Activated B cell treated with CpG ODN at 0.5 μM for 24 hours (primary cell): ENCODE measurements at regions not wholly inside any gene's neighbourhood (a gene's known extent, or its start where the extent isn't known, plus 50 kb on each side); places are given as distances from the start of the nearest gene placed in this dataset.
"Not testable (repeated sequence)": the region's sequence is repeated elsewhere in the genome, so short reads cannot be mapped to it uniquely, and the experiment has no call there.

ENCODE experiments used
- ATAC-seq: fragments of 200-7000 bp; cut with Tn5 transposase; one replicate; pipeline ENCODE4 v1.10.0; 2021; ENCODE audit warnings: low read depth, mild to moderate bottlenecking, moderate library complexity
- CTCF ChIA-PET: fragments of 350-600 bp; sonication (Branson Sonifier 250); formaldehyde crosslinking; loops from one replicate; lab custom pipeline; 2021; ENCODE audit warnings: antibody characterized with exemption; lab: Charles Lee
- POLR2A ChIA-PET: fragments of 350-600 bp; sonication (Branson Sonifier 250); formaldehyde crosslinking; loops from one replicate; lab custom pipeline; 2021; ENCODE audit warnings: antibody characterized with exemption; lab: Charles Lee
- DNase-seq: peaks from one replicate; pipeline ENCODE4 v3.0.0; 2022
- H3K27ac Mint-ChIP-seq: one replicate; pipeline ENCODE4 v1.8.0; 2020; ENCODE audit warnings: mixed read lengths
- H3K27me3 Mint-ChIP-seq: one replicate; pipeline ENCODE4 v1.8.0; 2021; ENCODE audit warnings: mixed read lengths
- H3K36me3 Mint-ChIP-seq: one replicate; pipeline ENCODE4 v1.8.0; 2021; ENCODE audit warnings: low read depth, mixed read lengths
- H3K4me1 Mint-ChIP-seq: one replicate; pipeline ENCODE4 v1.8.0; 2021; ENCODE audit warnings: mixed read lengths
- H3K4me3 Mint-ChIP-seq: one replicate; pipeline ENCODE4 v1.8.0; 2020; ENCODE audit warnings: mild to moderate bottlenecking, mixed read lengths
- H3K9me3 Mint-ChIP-seq: one replicate; pipeline ENCODE4 v1.8.0; 2020; ENCODE audit warnings: mixed read lengths
- CTCF ChIP-seq: fragments of 200-600 bp; IDR thresholded peaks from one replicate; pipeline ENCODE4 v1.8.0; 2022; ENCODE audit warnings: antibody characterized with exemption, mild to moderate bottlenecking
- intact Hi-C: fragments of 100-400 bp; cut with micrococcal nuclease; formaldehyde crosslinking; loops from one replicate; pipeline ENCODE4 v1.15.1; 2024

GRCh38 chr16:29148131-29148691, 163.4 kb downstream of the LAT start:
- Mint-ChIP-seq H3K9me3 (no peaks in the 10 kb centered on the region), H3K4me3 (no peak overlapping the region), H3K36me3 (peaks cover 10% of the 10 kb centered on the region), H3K27me3 (no peaks in the 10 kb centered on the region), H3K4me1 (peaks cover 17% of the 10 kb centered on the region), H3K27ac (no peak overlapping the region)
- ChIA-PET CTCF (no interaction called here), POLR2A (no interaction called here)
- ATAC-seq = no peak
- no peak for TF ChIP-seq CTCF
- intact Hi-C loops = no loop called here
- no peak for DNase-seq

GRCh38 chr16:29147710-29148109, 162.9 kb downstream of the LAT start:
- Mint-ChIP-seq H3K36me3 (peaks cover 12% of the 10 kb centered on the region), H3K4me1 (peaks cover 17% of the 10 kb centered on the region)
- CTCF ChIA-PET, H3K9me3 Mint-ChIP-seq, intact Hi-C loops, ATAC-seq, H3K27ac Mint-ChIP-seq, POLR2A ChIA-PET, DNase-seq, H3K4me3 Mint-ChIP-seq, H3K27me3 Mint-ChIP-seq: not testable (repeated sequence)

GRCh38 chr16:29146808-29147643, 162.2 kb downstream of the LAT start:
- H3K4me3 Mint-ChIP-seq, intact Hi-C loops, H3K9me3 Mint-ChIP-seq, H3K27me3 Mint-ChIP-seq, CTCF ChIA-PET, H3K27ac Mint-ChIP-seq, POLR2A ChIA-PET, ATAC-seq, DNase-seq: not testable (repeated sequence)
- Mint-ChIP-seq H3K36me3 (peaks cover 17% of the 10 kb centered on the region), H3K4me1 (peaks cover 17% of the 10 kb centered on the region)

- CTCF ChIA-PET = no interaction called here
- DNase-seq (no peak), ATAC-seq (no peak)
- Mint-ChIP-seq H3K9me3 (no peaks in the 10 kb centered on the region), H3K36me3 (peaks cover 17% of the 10 kb centered on the region), H3K27me3 (no peaks in the 10 kb centered on the region), H3K4me1 (peaks cover 17% of the 10 kb centered on the region), H3K4me3 (no peak overlapping the region), H3K27ac (no peak overlapping the region)
- POLR2A ChIA-PET = no interaction called here
- TF ChIP-seq CTCF = no peak
- intact Hi-C loops = no loop called here
Measured at GRCh38 chr16:29146266-29146665, 161.4 kb downstream of the LAT start.

GRCh38 chr16:29145486-29146225, 160.8 kb downstream of the LAT start:
- H3K27ac Mint-ChIP-seq, H3K4me3 Mint-ChIP-seq, H3K27me3 Mint-ChIP-seq, intact Hi-C loops, POLR2A ChIA-PET, DNase-seq, ATAC-seq, CTCF ChIA-PET, H3K9me3 Mint-ChIP-seq: not testable (repeated sequence)
- Mint-ChIP-seq H3K36me3 (peaks cover 17% of the 10 kb centered on the region), H3K4me1 (peaks cover 17% of the 10 kb centered on the region)

GRCh38 chr16:29145086-29145485, 160.2 kb downstream of the LAT start:
- H3K27ac Mint-ChIP-seq, CTCF ChIA-PET, H3K4me3 Mint-ChIP-seq, H3K9me3 Mint-ChIP-seq, DNase-seq, H3K27me3 Mint-ChIP-seq, intact Hi-C loops, POLR2A ChIA-PET, ATAC-seq: not testable (repeated sequence)
- Mint-ChIP-seq H3K4me1 (peaks cover 17% of the 10 kb centered on the region), H3K36me3 (peaks cover 19% of the 10 kb centered on the region)

- H3K9me3 Mint-ChIP-seq, DNase-seq, ATAC-seq, H3K27ac Mint-ChIP-seq, intact Hi-C loops, H3K4me3 Mint-ChIP-seq, CTCF ChIA-PET, H3K27me3 Mint-ChIP-seq, POLR2A ChIA-PET: not testable (repeated sequence)
- H3K4me1 Mint-ChIP-seq = peaks cover 14% of the 10 kb centered on the region
- peaks cover 19% of the 10 kb centered on the region for H3K36me3 Mint-ChIP-seq
Measured at GRCh38 chr16:29144669-29145062, 159.8 kb downstream of the LAT start.

- POLR2A ChIA-PET, intact Hi-C loops, CTCF ChIA-PET, H3K4me3 Mint-ChIP-seq, DNase-seq, H3K27me3 Mint-ChIP-seq, H3K9me3 Mint-ChIP-seq, H3K4me1 Mint-ChIP-seq, ATAC-seq, H3K27ac Mint-ChIP-seq: not testable (repeated sequence)
- peaks cover 19% of the 10 kb centered on the region for H3K36me3 Mint-ChIP-seq
Measured at GRCh38 chr16:29143739-29144668, 159.2 kb downstream of the LAT start.

- POLR2A ChIA-PET, H3K4me3 Mint-ChIP-seq, DNase-seq, H3K27ac Mint-ChIP-seq, H3K27me3 Mint-ChIP-seq, H3K4me1 Mint-ChIP-seq, CTCF ChIA-PET, H3K9me3 Mint-ChIP-seq, ATAC-seq, intact Hi-C loops: not testable (repeated sequence)
- peaks cover 19% of the 10 kb centered on the region for H3K36me3 Mint-ChIP-seq
Measured at GRCh38 chr16:29142506-29142905, 157.7 kb downstream of the LAT start.
